Fibroblast of lung (primary cell): ENCODE measurements at regions not wholly inside any gene's neighbourhood (a gene's known extent, or its start where the extent isn't known, plus 50 kb on each side); places are given as distances from the start of the nearest gene placed in this dataset.

Experiments used
- DNase-seq, 2 donors: peaks; one replicate each; pipeline versions ENCODE4 v3.0.0 to v3.0.0-alpha.2; 2010; ENCODE audit warnings: low read depth in 2 of 2
- H2AFZ ChIP-seq: 2 replicates; pipeline ENCODE4 v1.5.1; 2012; ENCODE audit warnings: low read length, control low read depth, inconsistent platforms
- H3K27ac ChIP-seq: 2 replicates; pipeline ENCODE4 v1.5.1; 2011; ENCODE audit warnings: low read length, control low read depth; ENCODE audit not compliant: insufficient read depth
- H3K27me3 ChIP-seq: 2 replicates; pipeline ENCODE4 v1.5.1; 2011; ENCODE audit warnings: mild to moderate bottlenecking, low read length; ENCODE audit not compliant: control insufficient read depth, insufficient read depth
- H3K36me3 ChIP-seq: 2 replicates; pipeline ENCODE4 v1.5.1; 2011; ENCODE audit warnings: low read length; ENCODE audit not compliant: control insufficient read depth, insufficient read depth
- H3K4me1 ChIP-seq: 2 replicates; pipeline ENCODE4 v1.5.1; 2011; ENCODE audit warnings: low read length; ENCODE audit not compliant: control insufficient read depth, insufficient read depth; ENCODE audit errors: extremely low read depth
- H3K4me2 ChIP-seq: 2 replicates; pipeline ENCODE4 v1.5.1; 2011; ENCODE audit warnings: low read length, control low read depth; ENCODE audit not compliant: insufficient read depth; ENCODE audit errors: extremely low read depth
- H3K4me3 ChIP-seq, 4 experiments: fragments of 200-600 bp in 1 of 4; sonication (generic) in 1 of 4; replicated peaks in 1 of 4; 2 replicates each; pipeline ENCODE4 v1.5.1; 2011 to 2016; ENCODE audit warnings: low read length in 4 of 4, low read depth in 3 of 4, mild to moderate bottlenecking in 3 of 4, control low read depth in 2 of 4, inconsistent platforms in 1 of 4, mixed read lengths in 1 of 4; ENCODE audit not compliant: insufficient read depth in 1 of 4; ENCODE audit errors: control extremely low read depth in 1 of 4
- H3K79me2 ChIP-seq: 2 replicates; pipeline ENCODE4 v1.5.1; 2012; ENCODE audit warnings: mild to moderate bottlenecking, low read length, inconsistent platforms; ENCODE audit not compliant: control insufficient read depth, insufficient read depth
- H3K9ac ChIP-seq: 2 replicates; pipeline ENCODE4 v1.5.1; 2011; ENCODE audit warnings: mild to moderate bottlenecking, low read length, control low read depth; ENCODE audit not compliant: insufficient read depth
- H3K9me3 ChIP-seq: 2 replicates; pipeline ENCODE4 v1.5.1; 2012; ENCODE audit warnings: low read depth, low read length; ENCODE audit not compliant: control insufficient read depth, insufficient read depth
- H4K20me1 ChIP-seq: 2 replicates; pipeline ENCODE4 v1.5.1; 2011; ENCODE audit warnings: low read length; ENCODE audit not compliant: control insufficient read depth, insufficient read depth; ENCODE audit errors: extremely low read depth
- EZH2 ChIP-seq: IDR thresholded peaks from 2 replicates; pipeline ENCODE4 v1.5.1; 2012; ENCODE audit warnings: low read length, control low read depth, mild to moderate bottlenecking; ENCODE audit errors: missing control alignments
- TF ChIP-seq, protein P1 (sequence below), 2 donors: IDR thresholded peaks in 1 of 2; conservative IDR thresholded peaks in 1 of 2; 1 replicate in 1 of 2; 2 replicates in 1 of 2; pipeline ENCODE4 v1.5.1; 2011 to 2012; ENCODE audit warnings: low read length in 2 of 2, control low read depth in 1 of 2, inconsistent platforms in 1 of 2, low read depth in 1 of 2, mild to moderate bottlenecking in 1 of 2

DNA sequence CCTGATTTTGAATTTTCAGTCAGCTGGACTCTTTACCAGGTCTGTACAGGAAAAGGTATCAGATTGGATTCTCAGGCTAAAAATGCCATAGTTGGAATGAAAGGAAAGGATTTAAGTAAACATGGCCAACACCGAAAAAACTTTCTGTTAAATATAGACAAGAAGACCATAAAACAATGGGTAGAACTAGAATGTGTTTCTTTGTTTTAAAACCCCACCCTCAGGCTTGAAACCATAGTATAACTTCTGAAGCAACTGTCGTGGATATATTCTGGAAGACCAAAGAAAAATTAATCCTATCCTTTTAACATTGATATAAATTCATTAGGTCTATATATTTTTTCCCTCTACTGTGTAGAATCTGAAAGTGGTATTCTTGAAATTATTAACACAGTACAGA is 118.6 kb upstream of the HAPLN1 start:
- Histone ChIP-seq H3K4me2 (no peak overlapping the region), H3K9me3 (no peaks in the 10 kb centered on the region), H3K36me3 (no peaks in the 10 kb centered on the region), H2AFZ (no peak overlapping the region), H3K4me3 (no peak overlapping the region), H3K27me3 (no peaks in the 10 kb centered on the region), H3K79me2 (no peaks in the 10 kb centered on the region), H3K9ac (no peak overlapping the region), H3K27ac (no peak overlapping the region), H4K20me1 (no peaks in the 10 kb centered on the region), H3K4me1 (no peaks in the 10 kb centered on the region)
- no peak for TF ChIP-seq EZH2
- TF ChIP-seq, protein P1, sequence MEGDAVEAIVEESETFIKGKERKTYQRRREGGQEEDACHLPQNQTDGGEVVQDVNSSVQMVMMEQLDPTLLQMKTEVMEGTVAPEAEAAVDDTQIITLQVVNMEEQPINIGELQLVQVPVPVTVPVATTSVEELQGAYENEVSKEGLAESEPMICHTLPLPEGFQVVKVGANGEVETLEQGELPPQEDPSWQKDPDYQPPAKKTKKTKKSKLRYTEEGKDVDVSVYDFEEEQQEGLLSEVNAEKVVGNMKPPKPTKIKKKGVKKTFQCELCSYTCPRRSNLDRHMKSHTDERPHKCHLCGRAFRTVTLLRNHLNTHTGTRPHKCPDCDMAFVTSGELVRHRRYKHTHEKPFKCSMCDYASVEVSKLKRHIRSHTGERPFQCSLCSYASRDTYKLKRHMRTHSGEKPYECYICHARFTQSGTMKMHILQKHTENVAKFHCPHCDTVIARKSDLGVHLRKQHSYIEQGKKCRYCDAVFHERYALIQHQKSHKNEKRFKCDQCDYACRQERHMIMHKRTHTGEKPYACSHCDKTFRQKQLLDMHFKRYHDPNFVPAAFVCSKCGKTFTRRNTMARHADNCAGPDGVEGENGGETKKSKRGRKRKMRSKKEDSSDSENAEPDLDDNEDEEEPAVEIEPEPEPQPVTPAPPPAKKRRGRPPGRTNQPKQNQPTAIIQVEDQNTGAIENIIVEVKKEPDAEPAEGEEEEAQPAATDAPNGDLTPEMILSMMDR (conservative IDR thresholded peaks at IDR 0.05 in 1 of 2, IDR thresholded peaks at IDR 0.05 in 1 of 2; ENCODE audit: low read depth in 1 of 2, low read length in 2 of 2), result no peak
- DNase-seq, result no peak

GRCh38 chr5:83837265-83837907 is 116.7 kb upstream of the HAPLN1 start:
- peak in 1 of 2 donors; percentile 6 for DNase-seq
- Histone ChIP-seq H2AFZ (no peak overlapping the region), H3K4me2 (no peak overlapping the region)

DNA sequence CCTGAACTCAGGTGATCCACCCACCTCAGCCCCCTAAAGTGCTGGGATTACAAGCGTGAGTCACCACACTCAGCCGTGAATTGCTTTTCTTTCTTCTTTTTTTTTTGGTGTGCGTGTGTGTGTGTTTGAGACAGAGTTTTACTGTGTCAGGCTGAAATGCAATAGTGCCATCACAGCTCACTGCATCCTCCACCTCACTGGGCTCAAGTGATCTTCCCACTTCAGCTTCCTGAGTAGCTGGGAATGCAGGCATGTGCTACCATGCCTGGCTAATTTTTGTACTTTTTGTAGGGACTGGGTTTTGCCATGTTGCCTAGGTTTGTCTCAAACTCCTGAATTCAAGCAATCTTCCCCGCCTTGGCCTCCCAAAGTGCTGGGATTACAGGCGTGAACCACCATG is 113.7 kb upstream of the HAPLN1 start:
- TF ChIP-seq, protein P1 (conservative IDR thresholded peaks at IDR 0.05 in 1 of 2, IDR thresholded peaks at IDR 0.05 in 1 of 2; ENCODE audit: low read depth in 1 of 2, low read length in 2 of 2), result no peak
- TF ChIP-seq EZH2, result no peak
- Histone ChIP-seq H3K36me3 (no peaks in the 10 kb centered on the region), H2AFZ (no peak overlapping the region)

More at GRCh38 chr5:83837265-83837907, 116.7 kb upstream of the HAPLN1 start:
- Histone ChIP-seq H3K9me3 (no peaks in the 10 kb centered on the region), H3K4me3 (no peak overlapping the region), H3K27me3 (no peaks in the 10 kb centered on the region), H3K9ac (no peak overlapping the region), H4K20me1 (no peaks in the 10 kb centered on the region), H3K36me3 (no peaks in the 10 kb centered on the region), H3K4me1 (no peaks in the 10 kb centered on the region), H3K79me2 (no peaks in the 10 kb centered on the region), H3K27ac (no peak overlapping the region)
- TF ChIP-seq, protein P1 (conservative IDR thresholded peaks at IDR 0.05 in 1 of 2, IDR thresholded peaks at IDR 0.05 in 1 of 2; ENCODE audit: low read depth in 1 of 2, low read length in 2 of 2), result no peak
- no peak for TF ChIP-seq EZH2

More for the DNA sequence above, 113.7 kb upstream of the HAPLN1 start:
- Histone ChIP-seq H3K9ac (no peak overlapping the region), H3K4me1 (no peaks in the 10 kb centered on the region), H3K4me2 (no peak overlapping the region), H4K20me1 (no peaks in the 10 kb centered on the region), H3K4me3 (no peak overlapping the region), H3K27ac (no peak overlapping the region), H3K9me3 (no peaks in the 10 kb centered on the region), H3K27me3 (no peaks in the 10 kb centered on the region), H3K79me2 (no peaks in the 10 kb centered on the region)
- no peak for DNase-seq
